ENCODE measurements at regions not wholly inside any gene's neighbourhood (a gene's known extent, or its start where the extent isn't known, plus 50 kb on each side); places are given as distances from the start of the nearest gene placed in this dataset.

- TF ChIP-seq CTCF (IDR thresholded peaks at IDR 0.05) (no peak), POLR2A (IDR thresholded peaks at IDR 0.05) (no peak)
These were observed 178.3 kb downstream of the ENGASE start for GRCh38 chr17:79252886-79253285.
